Natural killer cell treated with Interleukin-12 subunit alpha and Interleukin-12 subunit beta and Interleukin-15 and Interleukin-18, amount 100 ng/mL, for 72 hours (primary cell): ENCODE measurements at regions not wholly inside any gene's neighbourhood (a gene's known extent, or its start where the extent isn't known, plus 50 kb on each side); places are given as distances from the start of the nearest gene placed in this dataset.
A peak's percentile ranks its signal among the peaks of the same experiment; 100 is the strongest.
"Not testable (repeated sequence)": the region's sequence is repeated elsewhere in the genome, so short reads cannot be mapped to it uniquely, and the experiment has no call there.

Experiments used
- ATAC-seq, 2 donors: fragments of 150-1000 bp; cut with Tn5 transposase in 1 of 2; sonication (Bioruptor Pico), chemical (Tn5 transposase) in 1 of 2; 2 replicates each; pipeline ENCODE4 v1.10.0; 2021
- DNase-seq: peaks from one replicate; pipeline ENCODE4 v3.0.0; 2022; ENCODE audit warnings: low spot score
- H3K27ac Mint-ChIP-seq, 2 donors: 1 replicate in 1 of 2; 2 replicates in 1 of 2; pipeline ENCODE4 v1.8.0; 2022; ENCODE audit warnings: mixed read lengths in 2 of 2, mild to moderate bottlenecking in 1 of 2, moderate library complexity in 1 of 2
- H3K27me3 Mint-ChIP-seq, 2 donors: 1 replicate in 1 of 2; 2 replicates in 1 of 2; pipeline ENCODE4 v1.8.0; 2022; ENCODE audit warnings: mixed read lengths in 2 of 2
- H3K36me3 Mint-ChIP-seq: one replicate; pipeline ENCODE4 v1.8.0; 2022; ENCODE audit warnings: mixed read lengths
- H3K4me1 Mint-ChIP-seq, 2 donors: 1 replicate in 1 of 2; 2 replicates in 1 of 2; pipeline ENCODE4 v1.8.0; 2022; ENCODE audit warnings: low read depth in 2 of 2, mixed read lengths in 2 of 2, mild to moderate bottlenecking in 1 of 2
- H3K4me3 Mint-ChIP-seq: one replicate; pipeline ENCODE4 v1.8.0; 2022; ENCODE audit warnings: mixed read lengths
- H3K9me3 Mint-ChIP-seq: 2 replicates; pipeline ENCODE4 v1.8.0; 2022; ENCODE audit warnings: mixed read lengths

GRCh38 chr1:120941066-120941465, 51.5 kb downstream of the PPIAL4A start:
- not testable (repeated sequence) for H3K36me3 Mint-ChIP-seq, ATAC-seq, H3K27me3 Mint-ChIP-seq, H3K4me3 Mint-ChIP-seq, DNase-seq, H3K9me3 Mint-ChIP-seq
- peak overlapping the region in 1 of 2 donors; percentile 41 for H3K27ac Mint-ChIP-seq
- peaks cover 10 to 13% of the 10 kb centered on the region in 2 donors for H3K4me1 Mint-ChIP-seq

- peak overlapping the region; percentile 96 to 99 for H3K27ac Mint-ChIP-seq
- ATAC-seq, H3K36me3 Mint-ChIP-seq, H3K9me3 Mint-ChIP-seq, DNase-seq, H3K27me3 Mint-ChIP-seq: not testable (repeated sequence)
- peaks cover 11 to 13% of the 10 kb centered on the region in 2 donors for H3K4me1 Mint-ChIP-seq
- peak overlapping the region; percentile 90 for H3K4me3 Mint-ChIP-seq
Measured at GRCh38 chr1:120941836-120942217, 52.3 kb downstream of the PPIAL4A start.

- H3K9me3 Mint-ChIP-seq, H3K36me3 Mint-ChIP-seq, H3K27me3 Mint-ChIP-seq: not testable (repeated sequence)
- peak overlapping the region; percentile 96 to 99 for H3K27ac Mint-ChIP-seq
- peak; percentile 87 to 88 for ATAC-seq
- peak overlapping the region; percentile 90 for H3K4me3 Mint-ChIP-seq
- peak; percentile 85 for DNase-seq
- peaks cover 13 to 14% of the 10 kb centered on the region in 2 donors for H3K4me1 Mint-ChIP-seq
Measured at GRCh38 chr1:120942218-120942944, 52.8 kb downstream of the PPIAL4A start.

GRCh38 chr1:120942945-120943319, 53.4 kb downstream of the PPIAL4A start:
- DNase-seq, H3K27me3 Mint-ChIP-seq, H3K36me3 Mint-ChIP-seq, ATAC-seq, H3K9me3 Mint-ChIP-seq: not testable (repeated sequence)
- H3K4me3 Mint-ChIP-seq = peak overlapping the region; percentile 90
- peak overlapping the region; percentile 96 to 99 for H3K27ac Mint-ChIP-seq
- H3K4me1 Mint-ChIP-seq = peaks cover 13 to 16% of the 10 kb centered on the region in 2 donors

GRCh38 chr1:120944691-120945090, 55.1 kb downstream of the PPIAL4A start:
- H3K4me3 Mint-ChIP-seq, DNase-seq, H3K27me3 Mint-ChIP-seq, H3K36me3 Mint-ChIP-seq, ATAC-seq, H3K27ac Mint-ChIP-seq, H3K9me3 Mint-ChIP-seq: not testable (repeated sequence)
- peaks cover 13 to 18% of the 10 kb centered on the region in 2 donors for H3K4me1 Mint-ChIP-seq

- not testable (repeated sequence) for H3K36me3 Mint-ChIP-seq, H3K4me3 Mint-ChIP-seq, H3K27me3 Mint-ChIP-seq, DNase-seq, ATAC-seq, H3K9me3 Mint-ChIP-seq, H3K27ac Mint-ChIP-seq
- peaks cover 13 to 18% of the 10 kb centered on the region in 2 donors for H3K4me1 Mint-ChIP-seq
Measured at GRCh38 chr1:120945122-120945521, 55.6 kb downstream of the PPIAL4A start.

GRCh38 chr1:120947114-120947513, 57.5 kb downstream of the PPIAL4A start:
- DNase-seq, H3K36me3 Mint-ChIP-seq, H3K9me3 Mint-ChIP-seq, H3K27ac Mint-ChIP-seq, ATAC-seq, H3K4me3 Mint-ChIP-seq, H3K27me3 Mint-ChIP-seq: not testable (repeated sequence)
- H3K4me1 Mint-ChIP-seq = peaks cover 7 to 15% of the 10 kb centered on the region in 2 donors

- DNase-seq, H3K27me3 Mint-ChIP-seq, H3K36me3 Mint-ChIP-seq, ATAC-seq, H3K4me3 Mint-ChIP-seq, H3K27ac Mint-ChIP-seq, H3K9me3 Mint-ChIP-seq: not testable (repeated sequence)
- peaks cover 0 to 10% of the 10 kb centered on the region in 2 donors for H3K4me1 Mint-ChIP-seq
Measured at GRCh38 chr1:120949724-120950123, 60.2 kb downstream of the PPIAL4A start.

GRCh38 chr1:120950633-120951032, 61.1 kb downstream of the PPIAL4A start:
- ATAC-seq, DNase-seq, H3K4me3 Mint-ChIP-seq, H3K36me3 Mint-ChIP-seq, H3K27ac Mint-ChIP-seq, H3K27me3 Mint-ChIP-seq, H3K9me3 Mint-ChIP-seq: not testable (repeated sequence)
- H3K4me1 Mint-ChIP-seq = peaks cover 0 to 10% of the 10 kb centered on the region in 2 donors

GRCh38 chr1:120951100-120951499, 61.5 kb downstream of the PPIAL4A start:
- H3K36me3 Mint-ChIP-seq, H3K9me3 Mint-ChIP-seq, ATAC-seq, H3K27me3 Mint-ChIP-seq, H3K4me3 Mint-ChIP-seq, DNase-seq, H3K27ac Mint-ChIP-seq: not testable (repeated sequence)
- H3K4me1 Mint-ChIP-seq = peaks cover 0 to 10% of the 10 kb centered on the region in 2 donors

- not testable (repeated sequence) for ATAC-seq, H3K36me3 Mint-ChIP-seq, H3K27me3 Mint-ChIP-seq, H3K27ac Mint-ChIP-seq, DNase-seq, H3K4me3 Mint-ChIP-seq, H3K9me3 Mint-ChIP-seq
- peaks cover 0 to 11% of the 10 kb centered on the region in 2 donors for H3K4me1 Mint-ChIP-seq
Measured at GRCh38 chr1:120952207-120952870, 62.8 kb downstream of the PPIAL4A start.

GRCh38 chr1:120952871-120953265, 63.3 kb downstream of the PPIAL4A start:
- H3K27ac Mint-ChIP-seq, H3K4me3 Mint-ChIP-seq, ATAC-seq, DNase-seq, H3K36me3 Mint-ChIP-seq, H3K9me3 Mint-ChIP-seq, H3K4me1 Mint-ChIP-seq, H3K27me3 Mint-ChIP-seq: not testable (repeated sequence)

GRCh38 chr1:120954736-120955135, 65.2 kb downstream of the PPIAL4A start:
- H3K36me3 Mint-ChIP-seq = no peaks in the 10 kb centered on the region

GRCh38 chr1:120955961-120956360, 66.4 kb downstream of the PPIAL4A start:
- not testable (repeated sequence) for H3K4me3 Mint-ChIP-seq, ATAC-seq, H3K4me1 Mint-ChIP-seq

More at GRCh38 chr1:120954736-120955135, 65.2 kb downstream of the PPIAL4A start:
- DNase-seq = no peak
- peaks cover 0 to 7% of the 10 kb centered on the region in 2 donors for H3K4me1 Mint-ChIP-seq
- no peak overlapping the region for H3K27ac Mint-ChIP-seq
- ATAC-seq = no peak
- H3K4me3 Mint-ChIP-seq = no peak overlapping the region
- no peaks in the 10 kb centered on the region for H3K9me3 Mint-ChIP-seq
- no peaks in the 10 kb centered on the region for H3K27me3 Mint-ChIP-seq

More at GRCh38 chr1:120955961-120956360, 66.4 kb downstream of the PPIAL4A start:
- not testable (repeated sequence) for DNase-seq, H3K9me3 Mint-ChIP-seq, H3K27ac Mint-ChIP-seq, H3K36me3 Mint-ChIP-seq, H3K27me3 Mint-ChIP-seq
